Skeletal muscle cell (primary cell): ENCODE measurements at regions not wholly inside any gene's neighbourhood (a gene's known extent, or its start where the extent isn't known, plus 50 kb on each side); places are given as distances from the start of the nearest gene placed in this dataset.
A peak's percentile ranks its signal among the peaks of the same experiment; 100 is the strongest.
"Not testable (repeated sequence)": the region's sequence is repeated elsewhere in the genome, so short reads cannot be mapped to it uniquely, and the experiment has no call there.

Experiments
- DNase-seq: peaks from one replicate; pipeline ENCODE4 v3.0.0-alpha.2; 2010; ENCODE audit warnings: low read depth
- H3K4me3 ChIP-seq: 2 replicates; pipeline ENCODE4 v1.5.1; 2011; ENCODE audit warnings: low read depth, mild to moderate bottlenecking, control low read depth, low read length, moderate library complexity

GRCh38 chr6:16955899-16956298 is 146.0 kb upstream of the STMND1 start:
- no peak overlapping the region for H3K4me3 ChIP-seq
- DNase-seq = no peak

DNA sequence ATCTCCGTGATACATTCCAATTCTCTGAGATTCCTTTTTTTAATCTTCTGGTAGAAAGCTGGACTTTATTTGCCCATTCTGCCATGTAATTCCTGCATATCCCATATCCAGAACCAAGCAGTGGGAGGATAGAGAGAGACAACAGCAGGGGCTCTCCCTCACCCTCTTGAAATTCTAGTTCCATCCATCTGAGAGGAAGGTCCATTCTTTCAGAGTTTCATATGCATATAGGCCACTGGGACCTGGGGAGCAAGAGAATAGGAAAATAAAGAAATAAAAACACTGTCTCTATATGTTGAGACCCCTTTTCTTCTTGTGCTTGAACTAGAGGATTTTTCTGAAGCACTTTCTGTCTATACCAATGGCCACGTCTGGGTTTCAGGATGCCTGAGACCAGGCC is 147.9 kb upstream of the STMND1 start:
- no peak overlapping the region for H3K4me3 ChIP-seq
- no peak for DNase-seq

- no peak overlapping the region for H3K4me3 ChIP-seq
- DNase-seq = no peak
Measured at GRCh38 chr6:16953446-16953845, 148.4 kb upstream of the STMND1 start.

GRCh38 chr6:16950825-16951495 is 150.9 kb upstream of the STMND1 start:
- no peak for DNase-seq
- no peak overlapping the region for H3K4me3 ChIP-seq

GRCh38 chr6:16950302-16950701 is 151.5 kb upstream of the STMND1 start:
- no peak for DNase-seq
- no peak overlapping the region for H3K4me3 ChIP-seq

GRCh38 chr6:16949716-16950115 is 152.1 kb upstream of the STMND1 start:
- DNase-seq = no peak
- H3K4me3 ChIP-seq = no peak overlapping the region

DNA sequence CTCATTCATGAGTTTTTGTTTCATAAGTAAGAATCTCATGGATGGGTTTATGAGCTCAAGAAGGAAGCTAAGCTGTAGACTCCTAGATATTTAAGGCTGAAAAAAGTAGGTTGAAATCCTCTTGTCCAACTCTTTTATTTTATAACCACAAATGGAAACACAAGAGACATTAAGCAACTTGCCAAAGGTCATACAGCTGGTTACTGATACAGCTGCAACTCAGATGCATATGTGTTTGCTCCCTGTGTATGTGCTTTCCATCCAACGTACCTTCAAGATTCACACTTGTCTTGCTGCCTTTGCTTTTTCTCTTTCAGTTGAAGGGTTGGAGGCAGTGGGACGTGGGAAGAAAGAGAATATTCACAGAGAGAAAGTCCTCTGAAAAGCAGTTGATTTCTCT is 153.5 kb upstream of the STMND1 start:
- H3K4me3 ChIP-seq = no peak overlapping the region
- DNase-seq = no peak

DNA sequence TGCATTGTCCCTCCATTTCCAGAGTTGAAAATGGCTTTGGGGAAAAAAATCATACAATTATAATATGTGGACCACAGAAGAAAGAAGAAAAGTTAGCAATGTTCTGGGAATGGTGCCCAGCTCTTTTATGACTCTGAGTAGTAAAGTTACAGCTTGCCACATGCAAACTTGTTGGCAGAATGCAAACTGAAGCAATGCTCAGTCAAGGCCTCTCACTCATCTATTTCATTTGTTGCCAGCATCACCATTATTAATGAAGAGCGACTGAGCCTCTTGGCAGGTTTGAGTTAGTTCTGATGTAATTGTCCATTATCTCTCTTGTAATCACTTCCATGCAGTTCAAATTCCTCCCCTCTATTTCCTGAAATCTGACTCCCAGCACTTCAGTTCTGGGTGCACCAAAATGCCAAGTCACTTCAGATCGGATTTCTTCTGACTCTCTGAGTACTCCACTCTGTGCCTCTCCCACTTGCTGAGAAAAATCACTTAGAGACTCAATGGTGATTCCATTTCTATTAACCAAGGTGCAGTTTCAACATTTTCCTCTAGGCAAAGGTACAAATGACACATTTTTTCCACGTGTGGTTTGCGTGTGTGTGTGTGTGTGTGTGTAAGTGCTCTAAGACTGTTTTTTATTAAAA is 154.4 kb upstream of the STMND1 start:
- peak; percentile 97 for DNase-seq
- no peak overlapping the region for H3K4me3 ChIP-seq

- no peak overlapping the region for H3K4me3 ChIP-seq
- no peak for DNase-seq
Measured at GRCh38 chr6:16944596-16944995, 157.3 kb upstream of the STMND1 start.

- DNase-seq = no peak
Measured at GRCh38 chr6:16939839-16940238, 162.0 kb upstream of the STMND1 start.

GRCh38 chr6:16939351-16939750 is 162.5 kb upstream of the STMND1 start:
- H3K4me3 ChIP-seq = no peak overlapping the region
- no peak for DNase-seq

More at GRCh38 chr6:16939839-16940238, 162.0 kb upstream of the STMND1 start:
- H3K4me3 ChIP-seq = no peak overlapping the region

DNA sequence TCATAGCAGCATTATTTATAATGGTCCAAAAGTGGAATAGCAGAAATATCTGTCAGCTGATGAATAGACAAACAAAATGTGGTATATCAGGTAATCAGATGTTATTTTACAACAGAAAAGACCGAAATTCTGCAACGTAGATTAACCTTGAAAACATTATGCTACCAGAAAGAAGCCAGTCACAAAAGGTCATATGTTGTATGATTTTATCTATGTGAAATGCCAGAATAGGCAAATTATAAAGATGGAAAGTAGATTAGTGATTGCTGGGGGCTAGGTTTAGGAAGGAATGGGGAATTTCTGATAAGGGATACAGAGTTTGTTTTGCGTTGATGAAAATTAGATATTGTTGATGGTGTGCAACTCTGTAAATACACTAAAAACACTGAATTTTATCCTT is 165.0 kb upstream of the STMND1 start:
- H3K4me3 ChIP-seq = no peak overlapping the region
- DNase-seq = no peak

DNA sequence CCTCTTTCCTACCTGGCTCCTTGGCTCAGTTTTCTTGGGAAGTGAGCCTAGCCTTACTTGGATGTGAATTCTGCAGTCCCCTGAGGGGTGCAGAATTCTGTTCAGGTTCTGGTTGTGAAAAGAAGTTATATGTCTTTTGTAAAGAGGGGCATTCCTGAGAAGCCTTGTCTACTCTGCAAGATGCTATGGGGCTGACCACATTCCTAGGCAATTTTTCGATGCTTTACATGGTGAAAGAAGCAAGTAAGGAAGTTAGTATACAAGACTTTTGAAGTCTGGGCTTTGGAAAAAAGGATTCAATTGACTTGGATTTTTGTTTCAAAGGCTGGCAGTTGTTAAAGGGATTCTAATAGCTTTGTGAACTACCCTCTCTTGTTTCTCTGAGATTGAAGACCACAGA is 167.9 kb upstream of the STMND1 start:
- H3K4me3 ChIP-seq = no peak overlapping the region
- no peak for DNase-seq

GRCh38 chr6:16933532-16933931 is 168.3 kb upstream of the STMND1 start:
- no peak overlapping the region for H3K4me3 ChIP-seq
- DNase-seq = no peak

DNA sequence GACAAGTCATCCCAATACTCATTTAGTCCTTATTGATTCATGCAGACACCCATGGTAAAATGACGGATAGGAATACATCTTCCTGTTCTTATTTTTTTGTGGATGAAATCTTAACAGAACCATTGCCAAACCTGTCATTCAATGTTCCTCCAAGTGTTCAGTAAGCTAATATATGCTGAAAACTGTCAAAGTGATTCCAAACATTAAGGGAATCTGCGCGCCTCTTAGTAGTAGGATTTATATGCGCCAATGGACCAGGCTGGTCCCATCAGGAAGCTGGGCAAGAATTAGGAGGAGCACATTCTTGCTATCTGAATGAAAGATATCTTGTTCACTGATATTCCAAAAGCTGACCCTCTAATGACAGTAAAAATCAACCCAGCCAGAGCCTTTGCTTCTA is 168.9 kb upstream of the STMND1 start:
- DNase-seq = no peak
- H3K4me3 ChIP-seq = no peak overlapping the region

DNA sequence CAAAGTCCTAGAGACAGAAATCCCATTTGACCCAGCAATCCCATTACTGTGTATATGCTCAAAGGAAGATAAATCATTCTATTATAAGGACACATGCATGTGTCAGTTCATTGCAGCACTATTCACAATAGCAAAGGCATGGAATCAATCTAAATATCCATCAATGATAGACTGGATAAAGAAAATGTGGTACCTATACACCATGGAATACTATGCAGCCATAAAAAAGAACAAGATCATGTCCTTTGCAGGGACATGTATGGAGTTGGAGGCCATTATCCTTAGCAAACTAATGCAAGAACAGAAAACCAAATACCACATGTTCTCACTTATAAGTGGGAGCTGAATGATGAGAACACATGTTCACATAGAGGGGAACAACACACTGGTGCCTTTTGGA is 169.8 kb upstream of the ATXN1 start:
- not testable (repeated sequence) for H3K4me3 ChIP-seq, DNase-seq

- DNase-seq = no peak
- no peak overlapping the region for H3K4me3 ChIP-seq
Measured at GRCh38 chr6:16930432-16930831, 169.2 kb upstream of the ATXN1 start.

- no peak overlapping the region for H3K4me3 ChIP-seq
- peak; percentile 76 for DNase-seq
Measured at GRCh38 chr6:16929809-16930208, 168.5 kb upstream of the ATXN1 start.

GRCh38 chr6:16928387-16928786 is 167.1 kb upstream of the ATXN1 start:
- no peak for DNase-seq

GRCh38 chr6:16927205-16927604 is 165.9 kb upstream of the ATXN1 start:
- DNase-seq = no peak
- no peak overlapping the region for H3K4me3 ChIP-seq

More at GRCh38 chr6:16928387-16928786, 167.1 kb upstream of the ATXN1 start:
- no peak overlapping the region for H3K4me3 ChIP-seq

DNA sequence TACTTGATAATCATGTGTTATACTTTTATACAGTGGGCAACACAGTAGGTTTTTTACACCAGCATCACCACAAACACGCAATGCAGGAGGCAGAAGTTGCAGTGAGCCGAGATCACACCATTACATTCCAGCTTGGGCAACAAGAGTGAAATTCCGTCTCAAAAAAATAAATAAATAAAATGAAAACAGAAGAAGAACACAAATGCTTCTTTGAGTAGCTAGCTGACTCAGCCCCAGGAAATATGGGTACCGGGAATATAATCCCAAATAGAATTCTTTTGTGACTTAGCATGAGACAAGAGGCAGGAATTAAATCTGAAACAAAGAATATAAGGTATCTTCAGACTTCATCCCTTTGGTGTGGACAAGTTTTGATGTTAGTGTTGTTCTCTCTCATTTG is 164.2 kb upstream of the ATXN1 start:
- DNase-seq = no peak
- no peak overlapping the region for H3K4me3 ChIP-seq
